Endothelial cell (in vitro differentiated cells): ENCODE measurements at regions not wholly inside any gene's neighbourhood (a gene's known extent, or its start where the extent isn't known, plus 50 kb on each side); places are given as distances from the start of the nearest gene placed in this dataset.
"Not testable (repeated sequence)": the region's sequence is repeated elsewhere in the genome, so short reads cannot be mapped to it uniquely, and the experiment has no call there.

Source experiments
- DNase-seq: peaks from one replicate; pipeline ENCODE4 v3.0.0; 2021; ENCODE audit warnings: low spot score
- H3K27ac Mint-ChIP-seq: one replicate; pipeline ENCODE4 v1.8.0; 2021; ENCODE audit warnings: mixed read lengths, inconsistent platforms; ENCODE audit not compliant: unreplicated experiment
- H3K27me3 Mint-ChIP-seq: one replicate; pipeline ENCODE4 v1.8.0; 2021; ENCODE audit warnings: mild to moderate bottlenecking, moderate library complexity, mixed read lengths, inconsistent platforms; ENCODE audit not compliant: unreplicated experiment
- H3K36me3 Mint-ChIP-seq: one replicate; pipeline ENCODE4 v1.8.0; 2021; ENCODE audit warnings: mild to moderate bottlenecking, low read depth, mixed read lengths, inconsistent platforms; ENCODE audit not compliant: unreplicated experiment
- H3K4me1 Mint-ChIP-seq: one replicate; pipeline ENCODE4 v1.8.0; 2021; ENCODE audit warnings: mild to moderate bottlenecking, mixed read lengths, inconsistent platforms; ENCODE audit not compliant: unreplicated experiment
- H3K4me3 Mint-ChIP-seq: one replicate; pipeline ENCODE4 v1.8.0; 2021; ENCODE audit warnings: mild to moderate bottlenecking, mixed read lengths, inconsistent platforms; ENCODE audit not compliant: unreplicated experiment
- H3K9me3 Mint-ChIP-seq: one replicate; pipeline ENCODE4 v1.8.0; 2021; ENCODE audit warnings: mixed read lengths, inconsistent platforms; ENCODE audit not compliant: unreplicated experiment
- CTCF ChIP-seq: fragments of 200-600 bp; sonication (generic); IDR thresholded peaks from one replicate; pipeline ENCODE4 v1.5.0; 2021; ENCODE audit warnings: antibody characterized with exemption; ENCODE audit not compliant: unreplicated experiment

GRCh38 chr10:121380211-121380610 lies 218.0 kb downstream of the FGFR2 start:
- peaks cover 1% of the 10 kb centered on the region for H3K27me3 Mint-ChIP-seq
- no peaks in the 10 kb centered on the region for H3K36me3 Mint-ChIP-seq
- H3K4me3 Mint-ChIP-seq: no peak overlapping the region
- no peaks in the 10 kb centered on the region for H3K4me1 Mint-ChIP-seq
- no peak overlapping the region for H3K27ac Mint-ChIP-seq
- TF ChIP-seq CTCF: no peak
- H3K9me3 Mint-ChIP-seq: peaks cover 5% of the 10 kb centered on the region
- no peak for DNase-seq

GRCh38 chr10:121382029-121382520 lies 216.2 kb downstream of the FGFR2 start:
- H3K27ac Mint-ChIP-seq, DNase-seq, H3K4me1 Mint-ChIP-seq, H3K36me3 Mint-ChIP-seq, H3K4me3 Mint-ChIP-seq, H3K27me3 Mint-ChIP-seq, H3K9me3 Mint-ChIP-seq: not testable (repeated sequence)

GRCh38 chr10:121385136-121385535 lies 213.1 kb downstream of the FGFR2 start:
- no peaks in the 10 kb centered on the region for H3K36me3 Mint-ChIP-seq
- no peak for TF ChIP-seq CTCF
- DNase-seq: no peak
- no peak overlapping the region for H3K27ac Mint-ChIP-seq
- H3K4me1 Mint-ChIP-seq: no peaks in the 10 kb centered on the region
- H3K9me3 Mint-ChIP-seq: peaks cover 5% of the 10 kb centered on the region
- H3K27me3 Mint-ChIP-seq: peaks cover 1% of the 10 kb centered on the region
- no peak overlapping the region for H3K4me3 Mint-ChIP-seq

GRCh38 chr10:121392657-121393056 lies 205.6 kb downstream of the FGFR2 start:
- Mint-ChIP-seq H3K4me1 (peaks cover 4% of the 10 kb centered on the region), H3K27me3 (peaks cover 5% of the 10 kb centered on the region), H3K4me3 (no peak overlapping the region), H3K36me3 (no peaks in the 10 kb centered on the region), H3K9me3 (no peaks in the 10 kb centered on the region), H3K27ac (no peak overlapping the region)
- DNase-seq: no peak
- TF ChIP-seq CTCF: no peak

- no peak for TF ChIP-seq CTCF
- Mint-ChIP-seq H3K4me1 (peaks cover 4% of the 10 kb centered on the region), H3K9me3 (no peaks in the 10 kb centered on the region), H3K36me3 (no peaks in the 10 kb centered on the region), H3K4me3 (no peak overlapping the region), H3K27ac (no peak overlapping the region), H3K27me3 (peaks cover 7% of the 10 kb centered on the region)
- DNase-seq: no peak
Observed at GRCh38 chr10:121393522-121393921, 204.7 kb downstream of the FGFR2 start.

GRCh38 chr10:121400507-121400906 lies 197.7 kb downstream of the FGFR2 start:
- not testable (repeated sequence) for H3K27me3 Mint-ChIP-seq, H3K4me3 Mint-ChIP-seq, DNase-seq, H3K36me3 Mint-ChIP-seq, H3K4me1 Mint-ChIP-seq, H3K27ac Mint-ChIP-seq, H3K9me3 Mint-ChIP-seq
